GM06990 (cell line): ENCODE measurements at regions not wholly inside any gene's neighbourhood (a gene's known extent, or its start where the extent isn't known, plus 50 kb on each side); places are given as distances from the start of the nearest gene placed in this dataset.

ENCODE experiments used
- DNase-seq: peaks from one replicate; pipeline ENCODE4 v3.0.0-alpha.2; 2011; ENCODE audit not compliant: insufficient read length; ENCODE audit errors: extremely low read depth
- H3K27me3 ChIP-seq: replicated peaks from 2 replicates; pipeline ENCODE4 v1.6.0; 2011; ENCODE audit warnings: low read length; ENCODE audit not compliant: control insufficient read depth, insufficient read depth
- H3K36me3 ChIP-seq: 2 replicates; pipeline ENCODE4 v1.5.1; 2011; ENCODE audit warnings: low read length; ENCODE audit not compliant: control insufficient read depth, insufficient read depth
- H3K4me3 ChIP-seq: replicated peaks from 2 replicates; pipeline ENCODE4 v1.5.1; 2011; ENCODE audit warnings: low read depth, mild to moderate bottlenecking, control low read depth, low read length
- TF ChIP-seq, protein P1 (sequence below): IDR thresholded peaks from 2 replicates; pipeline ENCODE4 v1.5.1; 2011; ENCODE audit warnings: low read length, control low read depth, mild to moderate bottlenecking, inconsistent platforms; ENCODE audit not compliant: insufficient read depth, poor library complexity, severe bottlenecking

- no peak for DNase-seq
- H3K27me3 ChIP-seq = no peaks in the 10 kb centered on the region
- no peaks in the 10 kb centered on the region for H3K36me3 ChIP-seq
- no peak overlapping the region for H3K4me3 ChIP-seq
- TF ChIP-seq, protein P1, sequence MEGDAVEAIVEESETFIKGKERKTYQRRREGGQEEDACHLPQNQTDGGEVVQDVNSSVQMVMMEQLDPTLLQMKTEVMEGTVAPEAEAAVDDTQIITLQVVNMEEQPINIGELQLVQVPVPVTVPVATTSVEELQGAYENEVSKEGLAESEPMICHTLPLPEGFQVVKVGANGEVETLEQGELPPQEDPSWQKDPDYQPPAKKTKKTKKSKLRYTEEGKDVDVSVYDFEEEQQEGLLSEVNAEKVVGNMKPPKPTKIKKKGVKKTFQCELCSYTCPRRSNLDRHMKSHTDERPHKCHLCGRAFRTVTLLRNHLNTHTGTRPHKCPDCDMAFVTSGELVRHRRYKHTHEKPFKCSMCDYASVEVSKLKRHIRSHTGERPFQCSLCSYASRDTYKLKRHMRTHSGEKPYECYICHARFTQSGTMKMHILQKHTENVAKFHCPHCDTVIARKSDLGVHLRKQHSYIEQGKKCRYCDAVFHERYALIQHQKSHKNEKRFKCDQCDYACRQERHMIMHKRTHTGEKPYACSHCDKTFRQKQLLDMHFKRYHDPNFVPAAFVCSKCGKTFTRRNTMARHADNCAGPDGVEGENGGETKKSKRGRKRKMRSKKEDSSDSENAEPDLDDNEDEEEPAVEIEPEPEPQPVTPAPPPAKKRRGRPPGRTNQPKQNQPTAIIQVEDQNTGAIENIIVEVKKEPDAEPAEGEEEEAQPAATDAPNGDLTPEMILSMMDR = no peak
Measured at GRCh38 chr13:99864627-99864990, 107.0 kb downstream of the ZIC5 start.

DNA sequence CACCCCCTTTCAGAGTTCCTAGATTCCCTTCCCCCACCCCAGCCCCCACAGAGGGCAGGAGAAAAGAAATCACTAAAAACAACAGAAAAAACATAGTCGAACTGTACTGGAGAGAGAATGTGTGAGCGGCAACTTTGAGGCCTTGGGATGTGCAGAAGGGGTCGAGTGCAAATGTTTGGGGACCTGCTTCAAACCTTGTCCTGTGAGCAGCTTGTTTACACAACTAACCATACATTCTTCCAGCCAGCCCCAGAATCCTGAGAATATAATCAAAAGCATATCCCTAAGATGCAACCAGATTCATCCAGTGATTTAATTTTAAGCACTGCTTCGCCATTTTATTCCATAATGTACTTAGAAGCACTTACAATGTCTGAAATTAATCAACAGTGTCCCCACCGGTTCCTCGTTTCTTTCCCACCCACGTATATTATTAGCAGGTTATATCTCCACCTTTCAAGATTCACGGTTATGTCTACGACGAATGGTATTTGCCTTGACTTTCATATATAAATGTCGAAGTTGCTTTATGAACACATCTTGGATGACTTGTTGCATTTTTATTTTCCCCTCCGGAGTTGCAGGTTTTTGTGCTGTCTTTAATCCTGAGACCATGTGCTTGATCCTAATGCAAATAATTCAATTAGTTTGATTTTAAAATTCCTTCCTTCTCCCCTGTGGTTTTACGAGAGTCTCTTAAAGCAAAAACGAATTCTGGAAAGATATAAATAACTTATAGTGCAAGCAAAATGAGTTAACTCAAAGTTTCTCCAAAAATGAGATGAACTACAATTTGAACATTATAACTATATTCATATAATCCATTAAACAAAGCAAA, 107.6 kb downstream of the ZIC5 start:
- no peaks in the 10 kb centered on the region for H3K36me3 ChIP-seq
- TF ChIP-seq, protein P1 = no peak
- H3K27me3 ChIP-seq = no peaks in the 10 kb centered on the region
- H3K4me3 ChIP-seq = no peak overlapping the region
- DNase-seq = no peak

- no peak overlapping the region for H3K4me3 ChIP-seq
- H3K36me3 ChIP-seq = no peaks in the 10 kb centered on the region
- no peaks in the 10 kb centered on the region for H3K27me3 ChIP-seq
- TF ChIP-seq, protein P1 = no peak
- DNase-seq = no peak
Measured at GRCh38 chr13:99862244-99862643, 109.3 kb downstream of the ZIC5 start.

DNA sequence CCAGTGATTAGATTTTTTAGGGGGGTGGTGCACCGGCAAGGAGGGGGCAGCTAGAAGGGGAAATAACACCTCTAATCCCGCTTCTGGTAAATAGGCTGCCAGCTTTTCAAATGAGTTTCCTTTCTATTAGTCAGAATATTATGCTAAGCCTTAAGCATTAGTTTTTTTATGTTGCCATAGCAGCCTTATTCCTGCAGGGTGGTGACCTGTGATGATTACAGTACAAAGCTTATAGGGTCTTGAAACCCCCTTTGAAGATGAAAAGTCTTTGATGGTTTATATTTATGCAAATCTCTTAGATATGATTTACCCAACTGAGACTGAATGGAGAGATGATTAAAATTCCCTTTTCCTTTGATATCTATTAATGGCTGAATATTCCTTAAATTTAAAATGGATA, 109.8 kb downstream of the ZIC5 start:
- Histone ChIP-seq H3K36me3 (no peaks in the 10 kb centered on the region), H3K27me3 (no peaks in the 10 kb centered on the region), H3K4me3 (no peak overlapping the region)
- TF ChIP-seq, protein P1 = no peak
- DNase-seq = no peak

DNA sequence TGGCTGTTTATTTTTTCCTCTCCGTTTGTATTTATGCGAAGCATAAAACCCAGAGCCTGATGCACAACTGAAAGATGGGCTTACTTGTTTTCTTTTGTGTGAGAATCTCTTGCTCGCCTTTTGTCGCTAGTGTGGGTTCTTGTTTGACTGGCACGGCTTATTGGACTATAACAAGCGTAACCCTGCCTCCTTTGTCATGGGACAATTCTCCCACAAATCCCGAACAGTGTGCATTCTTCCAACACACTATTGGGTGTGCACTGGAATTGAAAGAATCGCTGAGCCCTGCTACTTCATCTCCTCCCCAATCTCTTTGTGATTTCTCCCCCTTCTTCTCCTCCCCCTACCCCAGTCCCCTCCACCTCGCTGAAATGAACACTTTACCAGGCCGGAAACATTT, 110.8 kb downstream of the ZIC5 start:
- TF ChIP-seq, protein P1 = no peak

More for the DNA sequence above, 110.8 kb downstream of the ZIC5 start:
- DNase-seq = no peak
- Histone ChIP-seq H3K36me3 (no peaks in the 10 kb centered on the region), H3K4me3 (no peak overlapping the region), H3K27me3 (no peaks in the 10 kb centered on the region)
